CD14-positive monocyte (primary cell): ENCODE measurements at regions not wholly inside any gene's neighbourhood (a gene's known extent, or its start where the extent isn't known, plus 50 kb on each side); places are given as distances from the start of the nearest gene placed in this dataset.

ENCODE experiments used
- DNase-seq, 3 donors: peaks; one replicate each; pipeline ENCODE4 v3.0.0-alpha.2; 2011 to 2022
- H2AFZ ChIP-seq: 2 replicates; pipeline ENCODE4 v1.6.0; 2012; ENCODE audit warnings: mild to moderate bottlenecking, low read depth, low read length, inconsistent platforms; ENCODE audit not compliant: insufficient read depth, poor library complexity, severe bottlenecking
- H3K27ac ChIP-seq, 2 donors: 1 replicate in 1 of 2; 2 replicates in 1 of 2; pipeline ENCODE4 v1.5.1; 2012 to 2013; ENCODE audit warnings: low read length in 2 of 2, control low read depth in 1 of 2, inconsistent platforms in 1 of 2, low read depth in 1 of 2, mild to moderate bottlenecking in 1 of 2
- H3K27me3 ChIP-seq, 2 donors: one replicate each; pipeline versions ENCODE4 v1.6.0 to v1.6.1; 2011 to 2013; ENCODE audit warnings: low read length in 2 of 2; ENCODE audit not compliant: control insufficient read depth in 2 of 2, insufficient read depth in 2 of 2
- H3K36me3 ChIP-seq, 2 donors: replicated peaks in 1 of 2; 1 replicate in 1 of 2; 2 replicates in 1 of 2; pipeline versions ENCODE4 v1.5.1 to v1.6.1; 2012 to 2013; ENCODE audit warnings: low read length in 2 of 2, control low read depth in 1 of 2, inconsistent platforms in 1 of 2, mild to moderate bottlenecking in 1 of 2; ENCODE audit not compliant: insufficient read depth in 2 of 2, control insufficient read depth in 1 of 2
- H3K4me1 ChIP-seq, 2 donors: 1 replicate in 1 of 2; 2 replicates in 1 of 2; pipeline versions ENCODE4 v1.5.1 to v1.6.1; 2012 to 2013; ENCODE audit warnings: low read length in 2 of 2, control low read depth in 1 of 2, inconsistent platforms in 1 of 2, mild to moderate bottlenecking in 1 of 2, moderate library complexity in 1 of 2; ENCODE audit not compliant: insufficient read depth in 2 of 2, control insufficient read depth in 1 of 2
- H3K4me2 ChIP-seq: replicated peaks from 2 replicates; pipeline ENCODE3; 2012; ENCODE audit warnings: low read length, moderate library complexity, mild to moderate bottlenecking; ENCODE audit not compliant: poor library complexity, severe bottlenecking; ENCODE audit errors: extremely low read depth
- H3K4me3 ChIP-seq, 3 experiments: fragments of 200-600 bp in 1 of 3; sonication (generic) in 1 of 3; replicated peaks in 1 of 3; 1 replicate in 2 of 3; 2 replicates in 1 of 3; pipeline ENCODE4 v1.5.1; 2011 to 2013; ENCODE audit warnings: low read length in 3 of 3, mild to moderate bottlenecking in 3 of 3, control low read depth in 2 of 3, low read depth in 2 of 3, inconsistent platforms in 1 of 3, moderate library complexity in 1 of 3
- H3K79me2 ChIP-seq: 2 replicates; pipeline ENCODE4 v1.6.0; 2012; ENCODE audit warnings: mild to moderate bottlenecking, control low read depth, inconsistent platforms, low read length, moderate library complexity; ENCODE audit not compliant: insufficient read depth
- H3K9ac ChIP-seq: 2 replicates; pipeline ENCODE4 v1.6.0; 2017; ENCODE audit warnings: low read length, mild to moderate bottlenecking; ENCODE audit not compliant: insufficient read depth, poor library complexity, severe bottlenecking
- H3K9me3 ChIP-seq, 2 donors: replicated peaks in 1 of 2; 1 replicate in 1 of 2; 2 replicates in 1 of 2; pipeline versions ENCODE4 v1.5.1 to v1.6.1; 2012 to 2013; ENCODE audit warnings: low read length in 2 of 2, control low read depth in 1 of 2; ENCODE audit not compliant: control insufficient read depth in 1 of 2, insufficient read depth in 1 of 2
- H4K20me1 ChIP-seq: 2 replicates; pipeline ENCODE4 v1.6.0; 2012; ENCODE audit warnings: mild to moderate bottlenecking, low read length, control low read depth, moderate library complexity; ENCODE audit not compliant: insufficient read depth
- H3K27ac Mint-ChIP-seq, 7 donors: one replicate each; pipeline ENCODE4 v1.8.0; 2020; ENCODE audit warnings: mild to moderate bottlenecking in 7 of 7, mixed read lengths in 7 of 7, moderate library complexity in 6 of 7, inconsistent platforms in 2 of 7
- H3K27me3 Mint-ChIP-seq, 3 donors: one replicate each; pipeline ENCODE4 v1.8.0; 2021 to 2022; ENCODE audit warnings: low read depth in 3 of 3, mild to moderate bottlenecking in 3 of 3, mixed read lengths in 3 of 3, moderate library complexity in 3 of 3, inconsistent platforms in 1 of 3
- H3K36me3 Mint-ChIP-seq, 2 donors: one replicate each; pipeline ENCODE4 v1.8.0; 2020; ENCODE audit warnings: mixed read lengths in 2 of 2, inconsistent platforms in 1 of 2, mild to moderate bottlenecking in 1 of 2
- H3K4me1 Mint-ChIP-seq: one replicate; pipeline ENCODE4 v1.8.0; 2020; ENCODE audit warnings: mild to moderate bottlenecking, mixed read lengths
- H3K4me3 Mint-ChIP-seq, 2 donors: one replicate each; pipeline ENCODE4 v1.8.0; 2020; ENCODE audit warnings: mild to moderate bottlenecking in 2 of 2, mixed read lengths in 2 of 2, moderate library complexity in 1 of 2
- H3K9me3 Mint-ChIP-seq, 7 donors: one replicate each; pipeline ENCODE4 v1.8.0; 2020 to 2022; ENCODE audit warnings: mixed read lengths in 7 of 7, mild to moderate bottlenecking in 6 of 7, moderate library complexity in 6 of 7, inconsistent platforms in 2 of 7
- WGBS: methylation state at CpG from one replicate; pipeline ENCODE4 v1.1.5; 2013; ENCODE audit warnings: missing lambda C conversion rate; ENCODE audit not compliant: insufficient coverage; 5-methylcytosine and 5-hydroxymethylcytosine counted together
- intact Hi-C, 2 donors: fragments of 100-400 bp; cut with micrococcal nuclease; formaldehyde crosslinking; loops; one replicate each; pipeline versions ENCODE4 v1.15.0 to v1.15.1; 2023
- TF ChIP-seq, protein P1 (sequence below): fragments of 200-600 bp; IDR thresholded peaks from one replicate; pipeline ENCODE4 v1.8.0; 2022; ENCODE audit warnings: antibody characterized with exemption, mild to moderate bottlenecking

DNA sequence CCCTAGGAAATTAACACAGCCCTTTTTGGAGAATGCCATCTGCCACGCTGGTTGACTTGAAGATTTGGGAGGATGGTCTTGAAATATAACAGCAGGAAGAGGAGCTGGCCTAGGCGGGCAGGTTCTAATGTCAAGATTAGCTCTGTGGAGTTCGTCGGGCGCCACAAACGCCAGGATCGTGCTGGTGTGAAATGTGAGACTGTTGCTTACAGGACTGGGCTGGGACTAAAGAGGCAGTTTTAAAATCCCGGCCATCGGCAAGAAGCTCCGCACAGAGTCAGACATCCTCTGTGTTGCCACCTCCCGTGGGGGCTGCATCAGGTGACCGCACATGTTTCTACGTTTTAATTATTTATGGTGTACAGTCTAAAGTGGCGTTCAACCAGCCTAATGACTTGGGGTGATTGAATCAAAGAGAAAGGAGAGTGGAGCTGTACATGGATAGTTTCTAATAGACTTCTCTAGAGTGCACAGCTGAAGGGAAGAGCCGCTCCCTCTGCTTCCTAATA is 99.4 kb upstream of the BCL11A start:
- 94% methylated on average over 7 of the region's 15 CpGs for WGBS
- Mint-ChIP-seq H3K4me3 (peak overlapping the region in 1 of 2 donors; percentile 0), H3K9me3 (peaks cover 0 to under 1% (median 0%) of the 10 kb centered on the region in 7 donors), H3K27me3 (peaks cover 0 to 2% (median 0%) of the 10 kb centered on the region in 3 donors), H3K36me3 (no peaks in the 10 kb centered on the region), H3K4me1 (peaks cover 3% of the 10 kb centered on the region), H3K27ac (peak overlapping the region in 1 of 7 donors; percentile 31)
- no peaks in the 10 kb centered on the region for H3K4me1 ChIP-seq
- intact Hi-C loops: no loop called here
- no peak overlapping the region for H3K27ac ChIP-seq
- H3K9ac ChIP-seq: no peak overlapping the region
- no peaks in the 10 kb centered on the region for H3K27me3 ChIP-seq
- H4K20me1 ChIP-seq: no peaks in the 10 kb centered on the region
- TF ChIP-seq, protein P1, sequence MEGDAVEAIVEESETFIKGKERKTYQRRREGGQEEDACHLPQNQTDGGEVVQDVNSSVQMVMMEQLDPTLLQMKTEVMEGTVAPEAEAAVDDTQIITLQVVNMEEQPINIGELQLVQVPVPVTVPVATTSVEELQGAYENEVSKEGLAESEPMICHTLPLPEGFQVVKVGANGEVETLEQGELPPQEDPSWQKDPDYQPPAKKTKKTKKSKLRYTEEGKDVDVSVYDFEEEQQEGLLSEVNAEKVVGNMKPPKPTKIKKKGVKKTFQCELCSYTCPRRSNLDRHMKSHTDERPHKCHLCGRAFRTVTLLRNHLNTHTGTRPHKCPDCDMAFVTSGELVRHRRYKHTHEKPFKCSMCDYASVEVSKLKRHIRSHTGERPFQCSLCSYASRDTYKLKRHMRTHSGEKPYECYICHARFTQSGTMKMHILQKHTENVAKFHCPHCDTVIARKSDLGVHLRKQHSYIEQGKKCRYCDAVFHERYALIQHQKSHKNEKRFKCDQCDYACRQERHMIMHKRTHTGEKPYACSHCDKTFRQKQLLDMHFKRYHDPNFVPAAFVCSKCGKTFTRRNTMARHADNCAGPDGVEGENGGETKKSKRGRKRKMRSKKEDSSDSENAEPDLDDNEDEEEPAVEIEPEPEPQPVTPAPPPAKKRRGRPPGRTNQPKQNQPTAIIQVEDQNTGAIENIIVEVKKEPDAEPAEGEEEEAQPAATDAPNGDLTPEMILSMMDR: no peak
- H2AFZ ChIP-seq: no peak overlapping the region
- DNase-seq: no peak
- H3K79me2 ChIP-seq: no peaks in the 10 kb centered on the region
- H3K4me3 ChIP-seq: no peak overlapping the region
- H3K9me3 ChIP-seq: no peaks in the 10 kb centered on the region
- no peaks in the 10 kb centered on the region for H3K36me3 ChIP-seq
- H3K4me2 ChIP-seq: no peak overlapping the region

DNA sequence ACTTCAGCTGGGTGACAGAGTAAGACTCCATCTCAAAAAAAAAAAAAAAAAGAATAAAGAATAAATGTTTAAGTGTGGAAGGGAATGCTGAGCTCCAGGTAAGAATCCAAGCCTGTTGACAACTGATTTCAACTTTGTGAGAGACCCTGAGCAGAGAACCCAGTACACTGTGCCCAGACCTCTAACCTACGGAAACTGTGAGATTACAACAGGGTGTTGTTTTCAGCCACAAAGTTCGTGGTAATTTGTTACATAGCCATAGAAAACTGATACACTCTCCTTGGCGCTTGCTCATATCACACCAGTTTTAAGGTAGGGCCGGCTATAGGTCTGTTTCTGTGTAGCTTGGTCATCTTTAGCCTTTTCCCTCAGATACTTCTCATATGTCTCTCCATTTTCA is 98.4 kb upstream of the PAPOLG start:
- Mint-ChIP-seq H3K4me1 (peaks cover 30% of the 10 kb centered on the region), H3K4me3 (no peak overlapping the region), H3K27ac (no peak overlapping the region), H3K36me3 (no peaks in the 10 kb centered on the region), H3K27me3 (peaks cover 0 to 3% (median 2%) of the 10 kb centered on the region in 3 donors), H3K9me3 (peaks cover 0 to 1% (median 0%) of the 10 kb centered on the region in 7 donors)
- intact Hi-C loops: no loop called here
- Histone ChIP-seq H3K9ac (no peak overlapping the region), H3K4me3 (no peak overlapping the region), H2AFZ (no peak overlapping the region), H3K36me3 (no peaks in the 10 kb centered on the region), H4K20me1 (no peaks in the 10 kb centered on the region), H3K27ac (no peak overlapping the region), H3K4me2 (no peak overlapping the region), H3K27me3 (no peaks in the 10 kb centered on the region), H3K4me1 (peaks cover 27 to 28% of the 10 kb centered on the region in 2 donors), H3K9me3 (no peaks in the 10 kb centered on the region), H3K79me2 (no peaks in the 10 kb centered on the region)
- no peak for DNase-seq
- 94% methylated on average over 3 of the region's 4 CpGs for WGBS
- TF ChIP-seq, protein P1: no peak
